ENCODE measurements at regions not wholly inside any gene's neighbourhood (a gene's known extent, or its start where the extent isn't known, plus 50 kb on each side); places are given as distances from the start of the nearest gene placed in this dataset.

DNA sequence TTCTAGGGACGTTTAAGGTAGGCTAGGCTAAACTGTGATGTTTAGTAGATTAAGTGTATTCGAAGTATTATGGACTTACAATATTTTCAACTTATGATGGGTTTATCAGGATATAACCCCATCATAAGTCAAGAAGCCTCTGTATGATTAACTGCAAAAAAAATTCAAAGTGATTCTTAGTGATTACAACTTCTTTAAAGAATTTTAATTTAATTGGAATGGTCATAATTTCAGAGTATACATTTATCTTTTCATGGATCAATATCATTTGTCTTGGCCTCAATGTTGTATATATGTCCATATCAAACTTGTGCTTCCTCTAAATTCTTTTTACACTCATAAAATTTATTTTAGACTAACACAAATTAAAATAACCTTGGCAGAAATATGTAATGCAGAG lies 183.3 kb upstream of the LRP1B start:
- TF ChIP-seq POLR2A (IDR thresholded peaks at IDR 0.05) (no peak), CTCF (IDR thresholded peaks at IDR 0.05) (no peak)

Measured in adrenal gland (tissue), 5 donors.